GM12865 (cell line): ENCODE measurements at regions not wholly inside any gene's neighbourhood (a gene's known extent, or its start where the extent isn't known, plus 50 kb on each side); places are given as distances from the start of the nearest gene placed in this dataset.
A peak's percentile ranks its signal among the peaks of the same experiment; 100 is the strongest.

Source experiments
- DNase-seq: peaks from one replicate; pipeline ENCODE4 v3.0.0; 2010; ENCODE audit warnings: low read depth
- H3K4me3 ChIP-seq: 2 replicates; pipeline ENCODE4 v1.5.1; 2011; ENCODE audit warnings: mild to moderate bottlenecking, low read depth, low read length, control low read depth
- TF ChIP-seq, protein P1 (sequence below): IDR thresholded peaks from 2 replicates; pipeline ENCODE4 v1.5.1; 2011; ENCODE audit warnings: low read length, control low read depth, low read depth, inconsistent platforms; ENCODE audit not compliant: insufficient read depth; ENCODE audit errors: missing control alignments

DNA sequence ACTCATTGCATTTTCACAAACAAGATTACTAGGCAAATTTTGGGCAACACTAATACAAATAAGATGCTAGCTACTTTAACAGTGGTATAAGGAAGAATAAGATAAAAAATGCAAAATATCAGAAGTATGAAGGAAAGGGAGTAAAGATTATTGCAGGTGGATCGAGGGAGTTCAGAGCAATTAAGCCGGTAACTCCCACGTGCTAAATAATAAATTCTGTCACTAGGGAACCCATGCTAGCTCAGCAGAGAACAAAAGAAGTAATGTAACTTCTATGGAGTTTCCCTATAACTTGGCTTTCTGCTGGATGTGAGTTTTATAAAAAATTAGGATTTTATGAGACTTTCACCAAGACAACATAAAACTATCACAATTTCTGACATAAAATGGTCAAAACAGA, 470.5 kb upstream of the RGS18 start:
- DNase-seq = no peak
- TF ChIP-seq, protein P1, sequence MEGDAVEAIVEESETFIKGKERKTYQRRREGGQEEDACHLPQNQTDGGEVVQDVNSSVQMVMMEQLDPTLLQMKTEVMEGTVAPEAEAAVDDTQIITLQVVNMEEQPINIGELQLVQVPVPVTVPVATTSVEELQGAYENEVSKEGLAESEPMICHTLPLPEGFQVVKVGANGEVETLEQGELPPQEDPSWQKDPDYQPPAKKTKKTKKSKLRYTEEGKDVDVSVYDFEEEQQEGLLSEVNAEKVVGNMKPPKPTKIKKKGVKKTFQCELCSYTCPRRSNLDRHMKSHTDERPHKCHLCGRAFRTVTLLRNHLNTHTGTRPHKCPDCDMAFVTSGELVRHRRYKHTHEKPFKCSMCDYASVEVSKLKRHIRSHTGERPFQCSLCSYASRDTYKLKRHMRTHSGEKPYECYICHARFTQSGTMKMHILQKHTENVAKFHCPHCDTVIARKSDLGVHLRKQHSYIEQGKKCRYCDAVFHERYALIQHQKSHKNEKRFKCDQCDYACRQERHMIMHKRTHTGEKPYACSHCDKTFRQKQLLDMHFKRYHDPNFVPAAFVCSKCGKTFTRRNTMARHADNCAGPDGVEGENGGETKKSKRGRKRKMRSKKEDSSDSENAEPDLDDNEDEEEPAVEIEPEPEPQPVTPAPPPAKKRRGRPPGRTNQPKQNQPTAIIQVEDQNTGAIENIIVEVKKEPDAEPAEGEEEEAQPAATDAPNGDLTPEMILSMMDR = no peak
- H3K4me3 ChIP-seq = no peak overlapping the region

DNA sequence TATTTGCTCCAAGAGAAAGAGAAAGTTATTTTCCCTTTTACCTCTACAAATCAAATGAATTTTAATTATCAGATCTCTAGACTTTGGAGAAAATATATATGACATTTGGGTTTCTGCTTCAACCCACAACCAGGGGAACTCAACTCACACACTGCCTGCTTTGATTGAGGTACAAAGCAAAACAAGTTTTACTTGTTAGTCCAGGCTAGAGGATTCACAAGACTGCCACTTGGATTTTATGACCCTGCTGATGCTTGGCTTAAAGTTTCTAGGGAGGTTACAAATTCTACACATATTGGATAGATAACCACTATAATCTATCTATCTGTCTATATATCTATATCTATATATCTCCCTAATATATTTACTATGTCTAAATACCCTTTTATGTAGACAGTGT, 467.3 kb upstream of the RGS18 start:
- TF ChIP-seq, protein P1 = no peak
- no peak for DNase-seq
- no peak overlapping the region for H3K4me3 ChIP-seq

DNA sequence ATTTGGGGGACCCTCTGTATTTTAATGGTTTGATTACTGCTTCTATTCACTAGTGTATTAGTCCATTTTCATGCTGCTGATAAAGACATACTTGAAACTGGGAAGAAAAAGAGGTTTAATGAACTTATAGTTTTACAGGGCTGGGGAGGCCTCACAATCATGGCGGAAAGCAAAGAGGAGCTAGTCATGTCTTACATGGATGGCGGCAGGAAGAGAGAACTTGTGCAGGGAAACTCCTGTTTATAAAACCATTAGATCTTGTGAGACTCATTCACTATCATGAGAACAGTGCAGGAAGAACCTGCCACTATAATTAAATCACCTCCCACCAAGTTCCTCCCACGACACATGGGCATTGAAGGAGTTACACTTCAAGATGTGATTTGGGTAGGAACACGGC, 464.5 kb upstream of the RGS18 start:
- no peak overlapping the region for H3K4me3 ChIP-seq
- TF ChIP-seq, protein P1 = no peak
- no peak for DNase-seq

DNA sequence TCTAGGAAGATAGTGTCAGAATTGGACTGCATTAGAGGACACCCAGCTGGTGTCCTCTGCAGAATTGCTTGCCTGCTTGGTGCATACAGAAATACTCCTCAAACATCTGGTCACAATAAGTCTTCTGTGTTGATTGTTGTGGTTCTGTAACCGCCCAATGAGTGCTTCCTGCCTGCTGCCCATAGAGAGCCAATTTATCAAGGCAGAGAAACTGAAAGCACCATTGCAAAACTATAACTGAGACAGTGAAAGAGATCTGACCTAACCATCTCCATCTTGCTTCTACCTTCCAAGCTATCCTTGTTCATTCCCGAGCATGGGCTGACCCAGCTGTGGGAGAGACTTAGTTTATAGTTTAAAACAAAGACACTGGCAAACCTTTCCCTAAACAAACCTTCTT, 462.4 kb upstream of the RGS18 start:
- H3K4me3 ChIP-seq = no peak overlapping the region
- DNase-seq = peak; percentile 72
- TF ChIP-seq, protein P1 = no peak

DNA sequence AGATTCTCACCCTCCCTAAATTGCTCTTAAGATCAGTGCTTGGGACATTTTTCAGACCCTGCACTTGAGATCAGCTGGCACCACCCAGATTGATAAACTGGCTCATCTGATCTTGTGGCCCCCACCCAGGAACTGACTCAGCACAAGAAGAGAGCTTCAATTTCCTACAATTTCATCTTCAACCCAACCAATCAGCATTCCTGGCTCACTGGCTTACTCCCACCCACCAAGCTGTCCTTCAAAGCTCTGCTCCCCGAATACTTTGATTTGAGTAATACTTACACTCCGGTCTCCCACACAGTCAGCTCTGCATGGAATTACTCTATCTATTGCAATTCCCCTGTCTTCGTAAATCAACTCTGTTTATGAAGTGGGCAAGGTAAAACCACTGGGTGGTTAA, 461.9 kb upstream of the RGS18 start:
- TF ChIP-seq, protein P1 = no peak
- no peak overlapping the region for H3K4me3 ChIP-seq
- DNase-seq = no peak

DNA sequence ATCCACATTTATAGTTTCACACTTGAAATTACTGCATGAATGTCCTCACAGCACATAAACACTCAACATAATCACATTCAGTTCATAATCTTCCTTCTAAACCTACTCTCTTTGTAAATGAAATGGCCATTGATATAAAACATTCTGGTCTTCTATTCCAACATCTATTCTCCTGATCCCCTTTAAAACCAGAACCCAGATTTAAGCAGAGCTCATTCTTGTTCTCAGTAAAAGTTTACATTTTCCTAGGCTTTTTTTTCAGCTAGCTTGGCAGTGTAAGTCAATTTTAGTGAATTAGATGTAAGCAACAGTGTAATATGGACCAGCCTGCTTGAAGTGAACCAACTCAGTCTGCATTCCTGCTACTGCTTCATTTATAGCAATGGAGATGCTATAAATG, 460.7 kb upstream of the RGS18 start:
- DNase-seq = no peak
- H3K4me3 ChIP-seq = no peak overlapping the region
- TF ChIP-seq, protein P1 = no peak

DNA sequence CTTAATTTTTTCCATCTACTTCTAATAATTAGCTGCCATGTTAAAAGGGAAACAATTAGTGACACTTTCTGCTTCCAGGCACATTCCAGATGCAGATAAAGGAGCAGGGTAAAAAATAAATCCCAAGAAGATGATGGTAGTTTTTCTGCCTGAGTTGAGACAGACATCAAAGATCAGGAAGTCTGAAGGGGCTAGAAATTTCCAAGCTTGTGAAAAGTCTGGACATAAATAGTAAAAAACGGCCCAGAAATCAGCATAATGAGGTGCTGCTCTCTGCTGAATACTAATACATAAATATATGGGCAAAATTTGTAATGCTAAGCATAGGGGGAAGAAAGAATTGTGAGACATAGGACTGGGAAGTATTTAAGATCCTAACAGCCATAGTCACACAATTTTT, 460.0 kb upstream of the RGS18 start:
- DNase-seq = no peak
- no peak overlapping the region for H3K4me3 ChIP-seq
- TF ChIP-seq, protein P1 = no peak
